ENCODE measurements at regions not wholly inside any gene's neighbourhood (a gene's known extent, or its start where the extent isn't known, plus 50 kb on each side); places are given as distances from the start of the nearest gene placed in this dataset.

DNA sequence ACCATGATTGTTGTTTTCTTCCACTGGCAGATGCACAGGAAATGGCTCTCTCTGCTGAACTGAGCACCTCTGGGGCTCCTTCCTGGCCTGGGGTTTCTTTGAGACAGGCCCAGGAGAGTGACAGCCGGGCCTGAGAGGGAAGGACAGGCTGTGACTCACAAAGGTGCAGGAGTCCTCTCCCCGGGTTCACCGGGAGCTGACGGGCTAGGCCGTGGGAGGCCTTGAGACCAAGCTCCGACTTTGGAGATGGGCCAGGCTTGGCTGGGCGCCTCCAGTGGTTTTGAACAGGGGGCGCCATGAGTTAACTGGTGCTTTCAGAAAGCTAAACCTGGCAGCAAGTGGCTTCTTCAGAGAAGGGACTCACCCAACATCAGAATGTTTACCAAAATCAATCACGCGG is 143.4 kb downstream of the URI1 start:
- Histone ChIP-seq H3K36me3 (no peaks in the 10 kb centered on the region), H3K4me1 (peaks cover 4% of the 10 kb centered on the region), H3K4me3 (no peak overlapping the region), H3K9me3 (replicated peaks) (no peaks in the 10 kb centered on the region), H3K27ac (replicated peaks) (no peak overlapping the region), H3K27me3 (ENCODE audit: low read depth) (no peaks in the 10 kb centered on the region)
- intact Hi-C loops (cut with micrococcal nuclease) = no loop called here
- TF ChIP-seq, protein P1, sequence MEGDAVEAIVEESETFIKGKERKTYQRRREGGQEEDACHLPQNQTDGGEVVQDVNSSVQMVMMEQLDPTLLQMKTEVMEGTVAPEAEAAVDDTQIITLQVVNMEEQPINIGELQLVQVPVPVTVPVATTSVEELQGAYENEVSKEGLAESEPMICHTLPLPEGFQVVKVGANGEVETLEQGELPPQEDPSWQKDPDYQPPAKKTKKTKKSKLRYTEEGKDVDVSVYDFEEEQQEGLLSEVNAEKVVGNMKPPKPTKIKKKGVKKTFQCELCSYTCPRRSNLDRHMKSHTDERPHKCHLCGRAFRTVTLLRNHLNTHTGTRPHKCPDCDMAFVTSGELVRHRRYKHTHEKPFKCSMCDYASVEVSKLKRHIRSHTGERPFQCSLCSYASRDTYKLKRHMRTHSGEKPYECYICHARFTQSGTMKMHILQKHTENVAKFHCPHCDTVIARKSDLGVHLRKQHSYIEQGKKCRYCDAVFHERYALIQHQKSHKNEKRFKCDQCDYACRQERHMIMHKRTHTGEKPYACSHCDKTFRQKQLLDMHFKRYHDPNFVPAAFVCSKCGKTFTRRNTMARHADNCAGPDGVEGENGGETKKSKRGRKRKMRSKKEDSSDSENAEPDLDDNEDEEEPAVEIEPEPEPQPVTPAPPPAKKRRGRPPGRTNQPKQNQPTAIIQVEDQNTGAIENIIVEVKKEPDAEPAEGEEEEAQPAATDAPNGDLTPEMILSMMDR (IDR thresholded peaks at IDR 0.05; ENCODE audit: borderline replicate concordance) = no peak
- DNase-seq = no peak

GRCh38 chr19:30086220-30086619 is 144.2 kb downstream of the URI1 start:
- H3K4me1 ChIP-seq = peaks cover 4% of the 10 kb centered on the region
- intact Hi-C loops (cut with micrococcal nuclease) = no loop called here
- DNase-seq = no peak
- H3K27me3 ChIP-seq (ENCODE audit: low read depth) = no peaks in the 10 kb centered on the region
- TF ChIP-seq, protein P1 (IDR thresholded peaks at IDR 0.05; ENCODE audit: borderline replicate concordance) = no peak
- no peaks in the 10 kb centered on the region for H3K36me3 ChIP-seq
- H3K4me3 ChIP-seq = no peak overlapping the region
- H3K27ac ChIP-seq (replicated peaks) = no peak overlapping the region
- H3K9me3 ChIP-seq (replicated peaks) = no peaks in the 10 kb centered on the region

GRCh38 chr19:30086916-30087315 is 144.9 kb downstream of the URI1 start:
- Histone ChIP-seq H3K27me3 (ENCODE audit: low read depth) (no peaks in the 10 kb centered on the region), H3K27ac (replicated peaks) (no peak overlapping the region), H3K4me3 (no peak overlapping the region), H3K9me3 (replicated peaks) (no peaks in the 10 kb centered on the region), H3K4me1 (peaks cover 4% of the 10 kb centered on the region), H3K36me3 (no peaks in the 10 kb centered on the region)
- TF ChIP-seq, protein P1 (IDR thresholded peaks at IDR 0.05; ENCODE audit: borderline replicate concordance) = no peak
- intact Hi-C loops (cut with micrococcal nuclease) = no loop called here
- no peak for DNase-seq

- H3K9me3 ChIP-seq (replicated peaks) = no peaks in the 10 kb centered on the region
- peaks cover 4% of the 10 kb centered on the region for H3K4me1 ChIP-seq
- no peak for DNase-seq
- H3K36me3 ChIP-seq = no peaks in the 10 kb centered on the region
- H3K27me3 ChIP-seq (ENCODE audit: low read depth) = no peaks in the 10 kb centered on the region
- no peak overlapping the region for H3K4me3 ChIP-seq
- no peak overlapping the region for H3K27ac ChIP-seq (replicated peaks)
- TF ChIP-seq, protein P1 (IDR thresholded peaks at IDR 0.05; ENCODE audit: borderline replicate concordance) = no peak
- intact Hi-C loops (cut with micrococcal nuclease) = no loop called here
These were observed 145.5 kb downstream of the URI1 start for GRCh38 chr19:30087381-30088138.

GRCh38 chr19:30088567-30088966 is 146.5 kb downstream of the URI1 start:
- no peak for DNase-seq

More at GRCh38 chr19:30088567-30088966, 146.5 kb downstream of the URI1 start:
- H3K4me3 ChIP-seq = no peak overlapping the region
- H3K9me3 ChIP-seq (replicated peaks) = no peaks in the 10 kb centered on the region
- intact Hi-C loops (cut with micrococcal nuclease) = no loop called here
- H3K27me3 ChIP-seq (ENCODE audit: low read depth) = no peaks in the 10 kb centered on the region
- H3K4me1 ChIP-seq = peaks cover 4% of the 10 kb centered on the region
- TF ChIP-seq, protein P1 (IDR thresholded peaks at IDR 0.05; ENCODE audit: borderline replicate concordance) = no peak
- no peak overlapping the region for H3K27ac ChIP-seq (replicated peaks)
- no peaks in the 10 kb centered on the region for H3K36me3 ChIP-seq

All from left ventricle myocardium inferior (tissue), 1 donor.